ENCODE measurements at regions not wholly inside any gene's neighbourhood (a gene's known extent, or its start where the extent isn't known, plus 50 kb on each side); places are given as distances from the start of the nearest gene placed in this dataset.

- H3K27ac ChIP-seq: no peak overlapping the region
- TF ChIP-seq, protein P1, sequence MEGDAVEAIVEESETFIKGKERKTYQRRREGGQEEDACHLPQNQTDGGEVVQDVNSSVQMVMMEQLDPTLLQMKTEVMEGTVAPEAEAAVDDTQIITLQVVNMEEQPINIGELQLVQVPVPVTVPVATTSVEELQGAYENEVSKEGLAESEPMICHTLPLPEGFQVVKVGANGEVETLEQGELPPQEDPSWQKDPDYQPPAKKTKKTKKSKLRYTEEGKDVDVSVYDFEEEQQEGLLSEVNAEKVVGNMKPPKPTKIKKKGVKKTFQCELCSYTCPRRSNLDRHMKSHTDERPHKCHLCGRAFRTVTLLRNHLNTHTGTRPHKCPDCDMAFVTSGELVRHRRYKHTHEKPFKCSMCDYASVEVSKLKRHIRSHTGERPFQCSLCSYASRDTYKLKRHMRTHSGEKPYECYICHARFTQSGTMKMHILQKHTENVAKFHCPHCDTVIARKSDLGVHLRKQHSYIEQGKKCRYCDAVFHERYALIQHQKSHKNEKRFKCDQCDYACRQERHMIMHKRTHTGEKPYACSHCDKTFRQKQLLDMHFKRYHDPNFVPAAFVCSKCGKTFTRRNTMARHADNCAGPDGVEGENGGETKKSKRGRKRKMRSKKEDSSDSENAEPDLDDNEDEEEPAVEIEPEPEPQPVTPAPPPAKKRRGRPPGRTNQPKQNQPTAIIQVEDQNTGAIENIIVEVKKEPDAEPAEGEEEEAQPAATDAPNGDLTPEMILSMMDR (IDR thresholded peaks at IDR 0.05): no peak
- no peak for TF ChIP-seq ZFX (IDR thresholded peaks at IDR 0.05; ENCODE audit: borderline replicate concordance)
Observed at GRCh38 chr9:2448193-2448738, 173.3 kb upstream of the VLDLR start.

DNA sequence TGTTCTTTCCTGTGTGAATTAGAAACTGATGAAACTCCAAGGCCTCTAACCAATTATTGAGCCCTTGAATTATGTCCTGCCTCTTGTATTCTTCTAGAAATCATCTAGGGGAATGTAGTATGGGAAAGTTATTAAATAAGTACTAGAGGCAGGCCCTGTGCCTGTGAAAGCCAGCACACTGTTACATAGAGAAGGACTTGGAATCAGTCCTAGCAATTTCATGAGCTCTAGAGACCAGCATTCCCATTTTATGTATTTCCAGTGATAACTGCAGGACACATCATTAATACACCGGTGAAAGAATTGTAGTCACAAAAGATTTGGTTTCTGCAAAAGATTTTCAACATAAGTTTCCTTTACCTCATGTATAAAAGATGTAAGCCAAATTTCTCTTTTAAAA, 168.5 kb upstream of the VLDLR start:
- H3K27ac ChIP-seq: no peak overlapping the region
- TF ChIP-seq, protein P1 (IDR thresholded peaks at IDR 0.05): no peak
- no peak for TF ChIP-seq ZFX (IDR thresholded peaks at IDR 0.05; ENCODE audit: borderline replicate concordance)

DNA sequence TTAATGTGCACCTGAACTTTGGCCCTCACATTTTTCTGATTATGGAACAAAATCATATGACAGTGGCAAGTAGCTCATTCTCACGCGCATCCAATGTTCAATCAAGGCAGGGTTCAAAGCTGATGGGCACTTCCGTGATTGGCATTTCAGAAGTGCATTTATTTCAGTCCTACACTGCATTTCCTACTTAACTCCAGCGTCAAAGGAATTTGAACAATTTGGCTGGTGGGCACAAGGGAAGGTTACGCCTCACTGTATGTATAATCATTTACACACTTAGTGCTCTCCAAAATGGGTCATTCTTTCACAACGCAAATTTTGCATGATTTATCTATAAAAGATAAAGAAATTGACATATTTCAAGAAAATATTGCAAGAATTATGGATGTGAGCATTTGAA, 167.9 kb upstream of the VLDLR start:
- no peak overlapping the region for H3K27ac ChIP-seq
- TF ChIP-seq ZFX (IDR thresholded peaks at IDR 0.05; ENCODE audit: borderline replicate concordance): no peak
- TF ChIP-seq, protein P1 (IDR thresholded peaks at IDR 0.05): no peak

DNA sequence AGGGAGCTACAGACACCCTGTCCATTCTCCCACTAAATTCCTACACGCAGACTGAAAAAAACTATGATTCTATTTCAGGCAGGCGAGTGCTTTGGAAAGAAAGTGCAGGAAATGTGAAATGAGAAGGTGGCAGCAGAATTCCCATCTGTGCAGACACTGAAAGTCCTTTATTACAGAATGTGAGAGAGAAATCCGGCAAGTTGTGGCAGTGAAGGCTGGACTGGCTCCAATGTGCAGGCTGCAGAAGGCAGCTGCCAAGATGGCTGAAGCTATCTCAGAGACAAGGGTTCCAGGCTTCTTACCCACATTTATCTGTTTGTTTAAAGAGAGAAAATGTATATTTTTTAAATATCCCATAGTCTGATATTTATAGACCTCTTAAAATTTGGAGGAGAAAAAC, 161.8 kb upstream of the VLDLR start:
- no peak overlapping the region for H3K27ac ChIP-seq
- no peak for TF ChIP-seq ZFX (IDR thresholded peaks at IDR 0.05; ENCODE audit: borderline replicate concordance)
- TF ChIP-seq, protein P1 (IDR thresholded peaks at IDR 0.05): no peak

DNA sequence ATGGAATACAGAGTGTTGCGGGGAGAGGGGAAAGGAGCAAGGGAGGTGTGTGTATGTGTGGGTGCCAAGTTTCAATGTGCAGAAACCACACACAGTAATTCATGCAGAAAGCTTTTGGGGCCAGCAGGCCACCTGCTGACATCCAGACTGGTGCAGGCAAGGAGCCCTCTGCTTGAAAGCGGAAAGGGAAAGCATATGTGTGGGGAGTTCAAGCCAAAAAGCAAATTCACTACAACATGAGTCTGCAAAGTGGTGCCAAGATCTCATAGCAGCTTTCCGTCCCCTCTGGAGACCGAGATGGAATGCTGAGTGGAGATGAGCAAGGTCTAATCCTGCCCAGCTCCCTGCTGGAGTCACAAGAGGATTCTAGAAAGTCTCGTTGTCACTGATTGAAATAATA, 159.7 kb upstream of the VLDLR start:
- H3K27ac ChIP-seq: no peak overlapping the region
- TF ChIP-seq ZFX (IDR thresholded peaks at IDR 0.05; ENCODE audit: borderline replicate concordance): no peak
- TF ChIP-seq, protein P1 (IDR thresholded peaks at IDR 0.05): no peak

DNA sequence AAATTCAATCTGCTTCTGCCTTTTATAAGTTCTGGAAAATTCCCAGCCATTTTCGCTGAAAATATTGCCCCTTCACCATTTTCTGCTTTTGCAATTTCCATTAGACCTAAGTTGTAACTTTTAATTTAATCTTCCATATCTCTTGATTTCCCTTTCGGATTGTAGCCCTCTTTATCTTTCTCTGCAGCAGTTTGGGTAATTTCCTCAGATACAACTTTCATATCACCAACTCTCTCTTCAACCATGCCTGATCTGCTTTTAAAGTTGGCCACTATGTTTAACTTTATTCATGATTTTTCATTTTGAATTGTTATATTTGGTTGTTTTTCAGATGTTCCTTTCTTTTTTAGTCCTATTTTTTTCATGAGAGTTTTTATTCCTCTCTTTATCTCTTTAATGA, 157.0 kb upstream of the VLDLR start:
- no peak overlapping the region for H3K27ac ChIP-seq
- no peak for TF ChIP-seq ZFX (IDR thresholded peaks at IDR 0.05; ENCODE audit: borderline replicate concordance)
- TF ChIP-seq, protein P1 (IDR thresholded peaks at IDR 0.05): no peak

- TF ChIP-seq, protein P1 (IDR thresholded peaks at IDR 0.05): no peak
- TF ChIP-seq ZFX (IDR thresholded peaks at IDR 0.05; ENCODE audit: borderline replicate concordance): no peak
- peak overlapping the region; percentile 87 for H3K27ac ChIP-seq
Observed at GRCh38 chr9:2465516-2465915, 156.1 kb upstream of the VLDLR start.

Measured in 22Rv1 (cell line).